Left lobe of liver (tissue), 2 donors: ENCODE measurements at regions not wholly inside any gene's neighbourhood (a gene's known extent, or its start where the extent isn't known, plus 50 kb on each side); places are given as distances from the start of the nearest gene placed in this dataset.
"Not testable (repeated sequence)": the region's sequence is repeated elsewhere in the genome, so short reads cannot be mapped to it uniquely, and the experiment has no call there.

ENCODE experiments used
- ATAC-seq: fragments of 200-7000 bp; cut with Tn5 transposase; one replicate; pipeline ENCODE4 v1.9.1; 2020; ENCODE audit warnings: mild to moderate bottlenecking, moderate library complexity
- DNase-seq: peaks from one replicate; pipeline ENCODE4 v3.0.0-alpha.2; 2020; ENCODE audit warnings: low spot score
- donor health status: DM: no; HTN: no; CAD: no; lungs with moderate emphysema.
- donor health status: DM: no; HTN: yes; CAD: no.

DNA sequence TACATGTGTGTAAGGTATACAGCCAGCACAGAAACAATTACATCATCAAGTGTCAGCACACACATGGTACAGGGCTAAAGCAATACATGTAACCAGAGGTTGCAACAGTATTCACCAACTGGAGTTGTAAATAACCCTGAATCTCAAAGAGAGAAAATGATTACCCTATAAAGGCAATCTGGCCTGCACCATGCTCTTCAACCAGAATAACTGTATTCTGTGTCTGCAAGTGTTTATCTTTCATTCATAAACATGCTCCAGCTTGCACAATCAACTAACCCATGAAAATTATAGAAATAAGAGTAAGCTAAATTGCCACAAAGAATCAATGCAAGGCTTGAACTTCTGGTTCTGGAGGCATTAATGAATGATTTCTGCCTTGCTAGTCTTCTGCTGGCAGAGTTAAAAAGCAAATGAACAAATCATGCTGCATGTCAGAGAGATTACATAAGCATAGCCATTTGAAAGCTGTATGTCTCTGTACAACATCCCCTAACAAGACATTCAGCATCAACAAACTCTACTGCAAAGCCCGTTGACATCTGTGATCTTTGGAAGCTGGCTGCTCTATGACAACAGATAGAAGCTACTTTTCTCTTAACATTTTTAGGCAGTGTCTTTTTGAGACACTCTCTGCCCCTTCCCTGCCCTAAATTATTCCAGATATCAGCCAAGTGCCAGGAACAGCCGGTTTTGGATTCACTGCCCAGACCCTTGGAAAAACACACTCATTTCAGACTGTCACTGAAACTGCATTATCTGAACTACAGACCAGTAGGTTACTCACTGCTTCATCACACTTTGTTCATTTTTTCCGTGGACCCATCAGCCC, 871.0 kb downstream of the OTOL1 start:
- no peak for ATAC-seq
- no peak for DNase-seq

DNA sequence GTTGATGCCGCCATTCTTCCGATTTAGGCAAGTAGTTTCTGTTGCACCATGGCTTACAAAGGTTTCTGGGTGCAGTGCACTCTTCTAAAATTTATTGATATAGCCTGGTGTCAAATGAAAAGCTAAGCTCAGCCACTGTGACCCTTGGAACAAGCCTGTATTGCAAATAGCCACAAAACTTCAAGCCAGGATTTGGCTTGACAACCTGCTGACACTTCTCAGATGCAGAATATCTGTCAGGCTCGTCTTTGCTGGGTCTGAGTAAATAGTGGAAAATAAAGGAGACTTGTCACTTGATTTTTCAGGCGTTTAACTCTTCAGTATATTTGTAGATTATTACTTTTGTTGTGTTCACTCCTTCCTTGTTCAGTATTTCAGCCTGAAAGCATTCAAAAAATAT, 871.8 kb downstream of the OTOL1 start:
- DNase-seq: no peak
- peak; percentile 27 for ATAC-seq

DNA sequence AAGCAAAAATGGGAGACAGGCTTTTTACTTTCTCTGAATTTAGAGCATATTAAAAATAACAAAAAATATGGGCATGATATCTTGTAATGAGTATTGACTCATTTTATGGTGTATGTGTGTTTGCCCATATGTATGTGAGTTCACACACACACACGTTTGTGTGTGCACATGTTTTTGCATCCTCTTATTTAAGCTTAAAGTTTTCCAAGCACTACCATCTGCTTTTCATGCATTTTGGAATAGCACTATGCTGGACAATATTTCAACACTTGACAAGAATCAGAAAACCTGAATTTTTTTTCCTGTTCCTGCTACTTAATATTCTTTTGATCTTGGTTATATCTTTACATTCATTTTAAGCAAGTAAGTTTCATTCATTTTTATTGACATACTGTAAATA, 872.7 kb downstream of the OTOL1 start:
- ATAC-seq: no peak
- DNase-seq: no peak

DNA sequence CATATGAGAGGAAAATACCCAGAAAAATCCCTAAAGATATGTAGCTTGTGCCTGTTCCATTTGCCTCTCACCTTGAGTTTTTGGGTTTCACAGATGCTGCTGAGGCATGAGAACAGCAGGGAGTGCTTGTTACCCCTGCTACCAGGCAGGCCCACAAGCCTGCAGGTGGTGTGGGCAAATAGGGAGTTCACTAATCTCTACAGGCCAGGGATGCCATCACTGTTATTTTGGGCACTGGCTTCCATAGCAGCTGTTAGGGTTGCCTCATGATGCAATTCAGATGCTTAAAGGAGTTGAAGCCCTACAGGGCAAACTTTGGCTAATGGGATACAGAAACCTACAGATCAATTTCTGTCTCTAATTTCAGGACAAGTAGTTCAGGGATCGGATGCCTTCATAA, 873.5 kb downstream of the OTOL1 start:
- DNase-seq (no peak), ATAC-seq (no peak)

- DNase-seq: no peak
These were observed 880.2 kb downstream of the OTOL1 start for GRCh38 chr3:162376761-162377160.

GRCh38 chr3:162377608-162378007, 881.0 kb downstream of the OTOL1 start:
- ATAC-seq: no peak

More at GRCh38 chr3:162376761-162377160, 880.2 kb downstream of the OTOL1 start:
- ATAC-seq: no peak

DNA sequence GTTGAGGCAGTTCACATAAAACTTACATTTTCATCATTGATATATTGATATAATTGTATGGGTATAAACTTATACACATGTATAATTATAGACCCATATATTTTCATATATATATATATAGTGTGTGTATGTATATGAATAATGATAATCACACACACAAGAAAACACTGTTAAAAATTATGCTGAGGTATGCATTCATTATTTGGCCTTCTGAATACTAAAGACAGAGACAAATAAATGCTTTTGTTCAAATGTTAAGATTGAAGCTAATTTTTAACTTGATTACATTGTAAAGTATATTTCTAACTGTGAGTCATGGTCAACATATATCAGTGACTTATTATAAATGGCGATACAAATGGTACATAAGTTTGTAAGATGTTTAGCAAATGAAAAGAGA, 888.8 kb downstream of the OTOL1 start:
- no peak for ATAC-seq
- DNase-seq: no peak

More at GRCh38 chr3:162377608-162378007, 881.0 kb downstream of the OTOL1 start:
- no peak for DNase-seq

DNA sequence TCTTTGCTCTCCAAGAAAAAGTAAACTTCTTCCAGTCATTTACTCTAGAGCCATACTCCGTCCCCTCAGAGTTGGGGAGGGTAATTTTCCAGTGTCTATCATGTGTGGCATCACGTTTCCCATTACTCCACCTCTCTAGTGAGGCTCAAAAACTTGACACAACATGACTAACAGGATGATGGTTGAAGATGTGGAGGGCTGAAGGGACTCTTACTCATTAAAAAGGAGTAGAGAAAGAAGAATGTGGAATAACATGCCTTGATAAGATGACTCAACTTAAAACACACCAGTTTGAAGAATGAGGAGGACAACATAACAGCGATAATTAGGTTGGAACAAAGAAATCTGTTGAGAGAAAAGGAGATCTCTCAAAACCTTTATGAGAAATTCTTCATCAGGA, 894.3 kb downstream of the OTOL1 start:
- ATAC-seq: no peak

GRCh38 chr3:162391301-162391700, 894.7 kb downstream of the OTOL1 start:
- ATAC-seq: no peak
- DNase-seq: no peak

More for the DNA sequence above, 894.3 kb downstream of the OTOL1 start:
- DNase-seq: no peak

DNA sequence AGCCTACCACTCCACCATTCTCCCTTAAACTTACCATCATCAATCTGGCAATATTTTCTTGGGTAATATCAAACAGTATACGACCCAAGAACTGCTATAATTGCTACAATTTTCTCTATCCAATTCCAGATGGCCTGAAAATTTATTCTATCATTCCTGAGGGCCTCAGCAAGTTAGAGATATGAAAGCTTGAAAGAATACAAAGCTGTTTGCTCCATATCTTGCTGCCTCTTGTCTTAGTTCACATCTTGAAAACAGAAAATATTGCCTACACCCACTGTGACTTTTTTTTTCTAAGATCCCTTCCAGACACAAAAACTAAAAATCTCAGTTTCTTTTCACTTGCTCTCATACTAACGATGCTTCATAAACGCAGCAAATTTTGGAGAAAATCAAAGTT, 898.9 kb downstream of the OTOL1 start:
- DNase-seq (no peak), ATAC-seq (no peak)

DNA sequence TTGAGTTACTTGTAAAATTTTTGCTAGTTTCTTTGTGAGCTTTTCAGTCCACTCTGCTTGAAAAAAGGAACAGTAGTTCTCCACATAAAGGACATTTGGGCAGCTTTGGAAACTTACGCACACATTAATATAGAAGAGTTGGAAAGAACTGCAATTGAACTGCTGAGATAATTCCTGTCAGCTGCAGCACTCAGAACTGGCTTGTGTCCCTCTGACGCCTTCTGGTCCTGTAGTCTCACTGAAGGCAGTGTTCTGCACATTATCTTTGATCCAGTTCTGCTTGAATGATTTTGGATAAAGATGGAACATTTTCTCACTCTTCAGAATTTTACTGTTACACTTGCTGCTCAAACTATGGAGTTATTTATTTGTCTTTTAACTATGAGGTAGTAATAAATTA, 901.9 kb downstream of the OTOL1 start:
- ATAC-seq: no peak
- DNase-seq: no peak

GRCh38 chr3:162400697-162401096, 904.1 kb downstream of the OTOL1 start:
- DNase-seq: no peak
- ATAC-seq: no peak

DNA sequence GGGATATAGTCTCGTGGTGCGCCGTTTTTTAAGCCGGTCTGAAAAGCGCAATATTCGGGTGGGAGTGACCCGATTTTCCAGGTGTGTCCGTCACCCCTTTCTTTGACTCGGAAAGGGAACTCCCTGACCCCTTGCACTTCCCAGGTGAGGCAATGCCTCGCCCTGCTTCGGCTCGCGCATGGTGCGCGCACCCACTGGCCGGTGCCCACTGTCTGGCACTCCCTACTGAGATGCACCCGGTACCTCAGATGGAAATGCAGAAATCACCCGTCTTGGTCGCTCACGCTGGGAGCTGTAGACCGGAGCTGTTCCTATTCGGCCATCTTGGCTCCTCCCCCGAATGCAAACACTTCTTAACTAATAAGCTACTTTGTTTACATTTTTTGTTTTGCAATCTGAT, 914.9 kb downstream of the OTOL1 start:
- ATAC-seq, DNase-seq: not testable (repeated sequence)

GRCh38 chr3:162421721-162422120, 925.1 kb downstream of the OTOL1 start:
- ATAC-seq (no peak), DNase-seq (no peak)

- DNase-seq (no peak), ATAC-seq (no peak)
These were observed 931.6 kb downstream of the OTOL1 start for GRCh38 chr3:162428192-162428591.

- DNase-seq (no peak), ATAC-seq (no peak)
These were observed 939.1 kb downstream of the OTOL1 start for GRCh38 chr3:162435750-162436149.

DNA sequence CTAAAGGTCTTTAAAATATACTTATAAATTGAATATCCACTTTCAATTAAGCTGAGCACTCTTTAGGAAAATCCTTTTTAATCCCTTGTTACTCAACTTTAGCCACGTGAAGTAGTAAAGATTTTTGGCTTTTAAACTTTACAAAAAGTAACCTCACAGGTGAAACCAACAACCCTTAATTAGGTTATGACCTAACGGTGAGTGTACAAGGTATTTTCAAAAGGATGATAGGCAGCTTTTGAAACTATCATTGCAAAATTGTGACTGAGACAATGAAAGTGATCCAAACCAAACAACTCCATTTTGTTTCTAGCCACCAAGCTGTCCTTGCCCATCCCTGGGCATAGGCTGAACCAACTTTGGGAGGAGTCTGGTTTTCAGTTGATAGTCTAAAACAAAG, 940.2 kb downstream of the OTOL1 start:
- ATAC-seq (no peak), DNase-seq (no peak)

DNA sequence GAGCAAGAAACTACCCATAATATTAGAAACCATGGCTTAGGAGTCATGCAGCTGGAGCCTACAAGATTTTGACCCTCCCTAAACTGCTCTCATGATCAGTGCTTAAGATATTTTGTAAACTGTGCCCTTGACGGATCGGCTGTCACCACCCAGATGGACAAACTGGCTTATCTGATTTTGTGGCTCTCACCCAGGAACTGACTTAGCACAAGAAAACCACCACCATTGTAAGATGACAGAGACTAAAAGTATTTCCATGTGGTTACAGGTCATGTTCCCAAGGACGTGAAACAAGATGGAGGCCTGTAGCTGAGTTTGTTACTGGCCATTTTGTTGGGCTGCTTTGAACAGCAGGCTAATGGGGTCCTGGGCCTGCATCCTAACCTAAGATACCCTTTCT, 940.9 kb downstream of the OTOL1 start:
- ATAC-seq (no peak), DNase-seq (no peak)

- no peak for DNase-seq
- ATAC-seq: no peak
These were observed 945.1 kb downstream of the OTOL1 start for GRCh38 chr3:162441716-162442115.

DNA sequence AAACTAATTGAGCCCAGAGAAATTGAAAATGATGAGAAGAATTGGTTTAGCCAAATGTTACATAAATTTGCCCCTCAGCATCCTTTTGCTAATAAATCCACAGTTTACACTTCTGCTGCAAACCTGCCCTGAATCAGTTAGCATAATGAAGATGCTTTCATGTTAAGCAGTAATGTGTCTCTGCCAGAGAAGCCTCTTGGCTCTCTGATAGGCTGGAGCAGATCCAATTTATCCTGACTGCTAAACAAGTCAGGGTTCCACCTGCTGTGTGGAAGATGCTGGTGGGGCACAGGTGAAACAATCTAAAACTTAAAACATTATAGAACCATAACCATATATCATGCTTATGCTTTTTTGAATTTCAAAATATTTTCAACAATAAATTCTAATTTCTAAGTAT, 946.8 kb downstream of the OTOL1 start:
- ATAC-seq (no peak), DNase-seq (no peak)

GRCh38 chr3:162468791-162469190, 972.2 kb downstream of the OTOL1 start:
- ATAC-seq (no peak), DNase-seq (no peak)

- DNase-seq: no peak
- no peak for ATAC-seq
These were observed 990.5 kb downstream of the OTOL1 start for GRCh38 chr3:162487138-162487537.

- ATAC-seq: peak; percentile 44
- no peak for DNase-seq
These were observed 993.2 kb downstream of the OTOL1 start for GRCh38 chr3:162489853-162490252.
